GM21423 (cell line): ENCODE measurements at regions not wholly inside any gene's neighbourhood (a gene's known extent, or its start where the extent isn't known, plus 50 kb on each side); places are given as distances from the start of the nearest gene placed in this dataset.

Source experiments
- ATAC-seq: cut with Tn5 transposase; IDR thresholded peaks from one replicate; pipeline ENCODE4 v1.9.1; 2021; ENCODE audit warnings: mild to moderate bottlenecking, moderate library complexity; ENCODE audit not compliant: unreplicated experiment

DNA sequence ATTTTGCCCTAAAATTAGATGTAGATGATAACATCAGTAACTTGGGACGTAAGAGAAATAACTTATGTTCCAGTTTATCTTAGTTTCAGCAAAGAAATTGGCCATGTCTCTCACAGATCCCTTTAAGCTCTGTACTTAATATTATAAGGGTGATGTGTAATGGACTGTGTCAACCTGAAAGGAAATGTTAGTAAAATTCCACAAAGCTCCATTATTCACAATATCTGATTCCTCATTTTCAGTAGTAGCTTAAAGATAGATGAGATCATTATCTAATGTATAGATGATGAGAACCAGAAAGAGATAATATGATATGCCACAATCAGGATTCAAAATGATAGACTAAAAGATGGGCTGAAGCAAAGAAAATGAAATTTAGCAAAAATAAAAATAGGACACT, 316.8 kb upstream of the CHRM2 start:
- no peak for ATAC-seq

GRCh38 chr7:136549756-136550155, 318.7 kb upstream of the CHRM2 start:
- ATAC-seq = no peak

GRCh38 chr7:136533732-136534131, 334.7 kb upstream of the CHRM2 start:
- ATAC-seq = no peak

GRCh38 chr7:136530831-136531230, 337.6 kb upstream of the CHRM2 start:
- ATAC-seq = no peak

GRCh38 chr7:136528329-136528728, 340.1 kb upstream of the CHRM2 start:
- no peak for ATAC-seq

DNA sequence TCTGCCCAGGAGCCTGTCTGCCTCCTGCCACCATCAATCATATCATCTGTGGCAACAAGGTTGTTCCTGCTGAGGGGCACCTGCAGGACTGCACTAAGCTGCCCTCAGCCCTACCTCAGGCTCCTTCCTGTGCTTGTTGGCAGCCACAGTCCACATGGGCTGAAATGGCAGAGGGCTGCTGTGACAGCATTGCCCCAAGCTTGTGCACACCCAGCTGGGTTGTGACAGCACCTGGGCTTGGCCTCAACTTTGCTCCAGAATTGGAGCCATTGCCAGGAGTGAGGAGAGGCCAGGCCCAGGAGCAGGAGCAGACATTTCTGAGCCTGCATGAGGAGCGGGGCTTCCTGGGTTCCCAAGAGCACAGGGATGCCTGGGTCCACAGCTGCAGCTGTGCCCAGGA, 340.9 kb upstream of the CHRM2 start:
- no peak for ATAC-seq

DNA sequence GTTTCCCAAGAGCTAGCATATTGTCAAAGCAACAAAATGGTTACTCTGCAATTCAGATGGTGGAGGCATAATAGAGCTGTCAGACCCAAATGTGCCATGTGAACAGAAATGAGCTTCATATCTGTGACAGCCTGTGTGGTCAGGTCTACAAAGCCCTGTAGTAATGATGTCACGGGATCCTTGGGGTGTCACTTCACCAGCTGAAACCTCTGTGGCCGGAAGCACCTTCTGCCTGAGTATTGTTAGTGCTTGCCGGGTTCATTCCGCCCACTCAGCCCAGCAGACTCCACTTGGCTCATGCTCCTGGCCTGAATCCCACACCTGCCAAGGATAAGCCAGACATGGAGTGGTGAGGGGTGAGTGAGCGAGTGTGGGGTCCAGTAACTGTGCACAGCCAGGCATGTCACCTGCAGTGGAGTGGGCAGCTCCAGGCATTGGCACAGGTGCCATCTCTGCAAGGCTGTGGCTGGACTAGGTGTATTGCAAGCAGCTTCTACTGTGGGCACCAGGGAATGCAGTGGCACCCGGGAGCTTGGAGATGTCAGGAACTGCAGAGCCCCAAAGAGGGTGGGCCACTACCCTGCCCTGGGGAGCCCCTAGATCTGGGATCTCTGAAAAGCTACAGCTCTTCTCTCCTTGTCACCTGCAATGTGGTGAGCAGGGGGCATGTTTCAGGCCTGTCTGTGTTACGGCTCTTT, 341.9 kb upstream of the CHRM2 start:
- no peak for ATAC-seq

DNA sequence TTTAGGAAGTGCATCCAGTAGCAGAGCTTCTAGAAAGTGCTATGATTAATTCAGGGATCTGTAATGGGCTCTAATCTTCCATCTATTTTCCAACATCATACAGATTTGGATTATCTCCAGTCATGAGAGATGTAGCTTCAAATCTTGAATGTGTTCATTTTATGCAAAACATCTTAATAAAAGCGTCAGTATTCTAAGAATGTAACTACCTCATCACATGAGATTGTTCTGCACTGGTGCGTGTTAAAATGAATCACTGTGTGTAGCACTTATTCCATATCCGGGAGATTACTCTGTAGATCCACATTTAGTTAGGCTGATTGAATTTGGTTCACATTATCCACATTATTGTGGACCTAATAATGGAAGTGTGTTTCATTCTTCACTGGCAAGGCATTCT, 344.9 kb upstream of the CHRM2 start:
- ATAC-seq = no peak

DNA sequence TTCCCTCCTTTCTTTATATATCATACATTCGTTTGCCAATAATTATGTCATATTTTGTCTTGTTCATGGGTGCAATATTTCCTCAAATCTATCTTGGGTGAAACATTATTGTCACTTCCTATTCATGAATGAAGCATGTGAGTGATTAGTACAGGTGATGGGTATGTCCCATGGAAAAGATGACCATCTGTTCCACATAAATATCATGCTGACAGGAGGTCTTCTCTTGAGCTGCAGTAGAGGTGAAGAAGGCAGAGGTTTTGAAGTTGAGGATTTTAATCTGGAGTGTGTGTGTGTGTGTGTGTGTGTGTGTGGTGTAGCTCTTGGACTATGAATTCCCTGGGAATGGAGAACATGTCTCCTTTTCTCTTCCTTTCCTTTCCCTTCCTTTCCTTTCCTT, 350.5 kb upstream of the CHRM2 start:
- no peak for ATAC-seq

- no peak for ATAC-seq
These were observed 353.7 kb upstream of the CHRM2 start for GRCh38 chr7:136514776-136515175.

DNA sequence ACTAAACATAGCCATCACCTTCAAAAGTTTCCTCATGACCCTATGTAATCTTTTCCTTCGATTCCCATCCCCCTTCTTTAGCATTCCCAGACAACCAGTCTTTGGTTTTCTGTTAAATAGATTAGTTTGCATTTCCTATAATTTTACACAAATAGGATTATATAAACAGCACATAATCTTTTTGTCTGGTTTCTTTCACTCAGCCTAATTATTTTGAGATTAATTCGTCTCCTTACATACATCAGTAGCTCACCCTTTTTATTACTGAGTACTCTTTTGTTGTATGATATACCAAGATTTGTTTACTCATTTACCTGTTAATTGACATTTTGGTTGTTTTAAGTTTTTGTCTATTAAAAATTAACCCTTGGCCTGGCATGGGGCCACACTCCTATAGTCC, 354.7 kb upstream of the CHRM2 start:
- ATAC-seq = no peak

DNA sequence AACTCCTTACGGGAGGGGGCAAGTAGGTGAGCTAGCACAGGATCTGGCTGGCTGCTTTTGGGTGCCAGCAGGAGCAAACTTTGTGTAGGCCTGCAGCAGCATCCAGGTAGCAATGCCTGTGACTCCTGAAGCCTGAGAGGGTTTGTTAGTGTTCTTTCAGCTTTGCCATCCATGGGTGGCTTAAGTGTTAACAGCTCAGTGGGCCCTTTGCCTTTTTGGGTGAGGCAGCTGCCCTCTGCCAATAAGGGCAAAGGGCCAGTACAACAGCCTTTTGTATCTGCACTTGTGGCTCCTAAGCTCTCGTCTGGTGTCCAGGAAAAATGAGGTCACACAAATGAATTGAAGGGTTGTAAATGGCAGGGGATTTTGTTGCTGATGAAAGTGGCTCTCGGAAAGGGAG, 359.0 kb upstream of the CHRM2 start:
- ATAC-seq = no peak

- ATAC-seq = no peak
These were observed 366.3 kb upstream of the CHRM2 start for GRCh38 chr7:136502162-136502561.

- ATAC-seq = no peak
These were observed 367.3 kb upstream of the CHRM2 start for GRCh38 chr7:136501151-136501550.

DNA sequence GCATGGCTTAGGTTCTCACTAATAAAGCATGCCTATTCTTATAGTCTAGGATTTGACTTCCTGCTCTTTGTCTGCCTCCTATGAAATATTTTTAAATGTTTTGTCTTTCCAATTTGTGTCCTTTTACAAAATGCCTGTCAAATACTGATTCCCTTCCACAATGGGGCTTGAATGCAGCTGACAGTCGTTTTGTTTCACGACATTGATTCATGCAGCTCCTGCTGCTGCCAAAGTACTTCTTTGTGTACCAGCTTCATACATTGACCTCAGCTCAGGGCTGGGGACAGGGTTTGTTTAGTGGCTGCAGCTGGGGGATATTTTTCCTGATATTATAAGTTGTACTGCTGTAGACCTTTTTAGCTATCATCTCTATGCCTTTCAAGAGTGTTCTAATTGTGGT, 371.9 kb upstream of the CHRM2 start:
- no peak for ATAC-seq

DNA sequence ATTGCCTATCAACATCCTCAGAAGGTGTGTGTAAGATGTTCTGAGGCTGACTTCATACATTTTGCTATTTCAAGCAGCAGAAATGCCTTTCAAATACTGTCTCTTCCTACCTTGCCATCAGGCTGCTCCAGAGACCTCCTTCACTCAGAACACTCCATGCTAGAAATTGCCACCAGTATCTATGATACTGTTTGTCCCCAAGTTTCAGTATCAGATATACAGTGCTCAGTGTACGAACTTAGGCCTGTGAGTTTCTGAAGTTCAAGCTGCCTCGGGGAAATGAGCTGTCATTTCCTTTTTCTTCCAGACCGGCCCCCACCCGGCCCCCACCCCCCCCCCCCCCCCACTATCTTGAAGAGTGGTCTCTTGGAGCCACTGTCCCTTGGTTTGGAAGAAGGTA, 373.4 kb upstream of the CHRM2 start:
- no peak for ATAC-seq

DNA sequence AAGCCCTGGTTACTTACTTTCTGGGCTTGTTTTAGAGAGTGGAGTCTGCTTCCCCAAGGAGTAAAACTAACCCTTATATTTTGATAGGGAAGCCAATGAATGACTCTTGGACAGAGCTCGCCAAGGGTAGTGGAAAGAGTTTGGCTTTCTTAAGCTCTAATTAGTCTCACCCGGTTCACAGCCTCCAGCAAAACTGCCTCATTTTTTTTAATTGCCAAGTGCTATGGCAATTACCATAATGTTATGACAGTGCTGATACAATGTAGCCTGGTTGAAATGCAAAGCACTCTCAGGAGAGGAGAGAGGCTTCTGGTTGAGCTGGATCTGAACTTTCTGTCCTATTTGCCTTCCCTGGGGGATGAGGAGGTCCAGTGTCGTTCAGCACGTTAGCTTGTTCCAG, 376.1 kb upstream of the CHRM2 start:
- ATAC-seq = no peak

GRCh38 chr7:136489808-136490207, 378.6 kb upstream of the CHRM2 start:
- ATAC-seq = no peak

GRCh38 chr7:136480901-136481300, 387.6 kb upstream of the CHRM2 start:
- no peak for ATAC-seq

DNA sequence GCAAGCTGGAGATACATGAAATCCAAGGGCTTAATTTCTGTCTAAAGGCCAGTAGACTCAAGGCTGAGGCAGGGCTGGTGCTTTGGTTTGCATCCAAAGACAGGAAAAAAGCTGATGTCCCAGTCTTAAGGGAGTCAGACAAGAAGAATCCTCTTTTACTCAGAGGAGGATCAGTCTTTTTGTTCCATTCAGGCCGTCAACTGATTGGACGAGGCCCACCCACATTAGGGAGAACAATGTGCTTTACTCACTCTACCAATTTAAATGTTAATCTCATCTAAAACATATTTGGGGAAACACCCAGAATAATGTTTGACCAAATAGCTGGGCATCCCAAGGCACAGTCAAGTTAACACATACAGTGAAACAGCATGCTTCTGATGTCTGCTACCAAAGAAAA, 388.5 kb upstream of the CHRM2 start:
- ATAC-seq = no peak

GRCh38 chr7:136470179-136470578, 398.3 kb upstream of the CHRM2 start:
- no peak for ATAC-seq

GRCh38 chr7:136452949-136453348, 415.5 kb upstream of the CHRM2 start:
- no peak for ATAC-seq

DNA sequence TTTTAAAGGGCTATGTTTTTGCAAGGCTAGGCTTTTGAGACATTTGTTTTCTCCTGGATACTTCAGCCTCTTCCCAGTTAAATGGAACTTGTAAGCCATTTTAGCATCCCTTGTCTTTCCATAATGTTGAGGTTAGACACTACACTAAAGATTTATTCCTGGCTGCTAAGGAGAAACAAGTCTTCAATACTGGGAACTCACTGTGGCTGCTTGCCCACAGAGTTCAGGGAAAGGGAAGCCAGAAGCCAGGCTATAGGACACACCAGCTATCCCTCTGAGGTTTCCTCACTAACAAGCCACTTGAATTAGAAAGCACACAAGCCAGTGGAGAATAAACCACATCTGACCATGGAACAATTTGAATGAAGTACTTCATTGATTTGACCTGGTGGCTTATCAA, 421.7 kb upstream of the CHRM2 start:
- ATAC-seq = no peak
